Pancreas (tissue), 10 donors: ENCODE measurements at regions not wholly inside any gene's neighbourhood (a gene's known extent, or its start where the extent isn't known, plus 50 kb on each side); places are given as distances from the start of the nearest gene placed in this dataset.

ENCODE experiments used
- ATAC-seq, 4 donors: fragments of 200-7000 bp; cut with Tn5 transposase; one replicate each; pipeline versions ENCODE4 v1.8.0 to v1.9.1; 2020; ENCODE audit warnings: mild to moderate bottlenecking in 4 of 4, moderate library complexity in 4 of 4
- DNase-seq, 6 donors: peaks; one replicate each; pipeline ENCODE4 v3.0.0-alpha.2; 2020
- FAIRE-seq: peaks from 2 replicates; lab custom pipeline; 2012; peaks lifted over from hg19 to GRCh38; lab: Jason Lieb, UNC
- H3K27ac ChIP-seq, 4 donors: fragments of 200-600 bp; sonication (generic); 1 replicate in 3 of 4; 2 replicates in 1 of 4; pipeline versions ENCODE4 v1.5.0 to v1.8.0; 2020
- H3K27me3 ChIP-seq, 4 donors: fragments of 200-600 bp; one replicate each; pipeline ENCODE4 v1.8.0; 2021
- H3K36me3 ChIP-seq, 3 donors: fragments of 200-600 bp; sonication (generic) in 1 of 3; one replicate each; pipeline versions ENCODE4 v1.5.0 to v1.8.0; 2020 to 2021
- H3K4me1 ChIP-seq, 3 donors: fragments of 200-600 bp; one replicate each; pipeline ENCODE4 v1.8.0; 2021
- H3K4me3 ChIP-seq, 4 donors: fragments of 200-600 bp; sonication (generic) in 2 of 4; one replicate each; pipeline versions ENCODE4 v1.5.0 to v1.8.0; 2020 to 2021
- H3K9me3 ChIP-seq, 4 donors: fragments of 200-600 bp; one replicate each; pipeline ENCODE4 v1.8.0; 2021
- CTCF ChIP-seq, 4 donors: fragments of 200-600 bp; sonication (generic) in 3 of 4; IDR thresholded peaks; one replicate each; pipeline versions ENCODE4 v1.5.0 to v1.8.0; 2021; ENCODE audit warnings: antibody characterized with exemption in 4 of 4
- WGBS, 2 donors: extraction: QIAGEN DNeasy Blood & Tissue Kit; methylation state at CpG; one replicate each; pipeline ENCODE4 v1.1.7; 2013; 5-methylcytosine and 5-hydroxymethylcytosine counted together
- intact Hi-C, 3 donors: fragments of 100-400 bp; cut with DNase I; formaldehyde crosslinking; loops; one replicate each; pipeline versions ENCODE4 v1.11.1 to v1.14.2; 2022
- donor health status: healthy with polysubstance abuse.
- donor health status: DM: no; HTN: no; CAD: no; lungs with moderate emphysema.
- donor health status: DM: no; HTN: no; CAD: no.
- donor health status: control.
- donor health status: control.
- donor health status: Bipolar disorder and iron deficiency.
- donor health status: DM: yes; HTN: yes; CAD: no.
- donor health status: DM: no; HTN: no; CAD: no.
- donor health status: DM: no; HTN: no; CAD: no.
- donor health status: DM: yes; HTN: yes; CAD: no.

- no peak for TF ChIP-seq CTCF (IDR thresholded peaks at IDR 0.05)
- ATAC-seq (no peak), FAIRE-seq (no peak), DNase-seq (peak in 1 of 6 donors; percentile 46)
- Histone ChIP-seq H3K9me3 (no peaks in the 10 kb centered on the region), H3K36me3 (no peaks in the 10 kb centered on the region), H3K27ac (no peak overlapping the region), H3K4me3 (no peak overlapping the region), H3K4me1 (no peaks in the 10 kb centered on the region), H3K27me3 (no peaks in the 10 kb centered on the region)
- intact Hi-C loops = no loop called here
- 57 to 75% methylated on average over 7 of the region's 7 CpGs for WGBS, 2 donors
These were observed 75.3 kb upstream of the C14orf180 start for GRCh38 chr14:104504172-104504735.

- peak in 1 of 6 donors; percentile 47 for DNase-seq
- TF ChIP-seq CTCF (IDR thresholded peaks at IDR 0.05) = no peak
- no peaks in the 10 kb centered on the region for H3K9me3 ChIP-seq
- H3K27ac ChIP-seq = no peak overlapping the region
- WGBS, 2 donors = 50 to 60% methylated on average over 28 of the region's 28 CpGs
- H3K4me1 ChIP-seq = no peaks in the 10 kb centered on the region
- ATAC-seq = no peak
- no peaks in the 10 kb centered on the region for H3K27me3 ChIP-seq
- no peak for FAIRE-seq
- no peak overlapping the region for H3K4me3 ChIP-seq
- H3K36me3 ChIP-seq = no peaks in the 10 kb centered on the region
- intact Hi-C loops = no loop called here
These were observed 74.2 kb upstream of the C14orf180 start for GRCh38 chr14:104505085-104506074.

GRCh38 chr14:104506461-104507253, 72.9 kb upstream of the C14orf180 start:
- no peak for FAIRE-seq

GRCh38 chr14:104507443-104507842, 72.1 kb upstream of the C14orf180 start:
- intact Hi-C loops = no loop called here
- WGBS, 2 donors = 59 to 70% methylated on average over 6 of the region's 6 CpGs
- DNase-seq (no peak), FAIRE-seq (no peak), ATAC-seq (no peak)
- no peak for TF ChIP-seq CTCF (IDR thresholded peaks at IDR 0.05)
- Histone ChIP-seq H3K36me3 (no peaks in the 10 kb centered on the region), H3K27ac (no peak overlapping the region), H3K4me1 (no peaks in the 10 kb centered on the region), H3K27me3 (no peaks in the 10 kb centered on the region), H3K9me3 (no peaks in the 10 kb centered on the region), H3K4me3 (no peak overlapping the region)

More at GRCh38 chr14:104506461-104507253, 72.9 kb upstream of the C14orf180 start:
- H3K36me3 ChIP-seq = no peaks in the 10 kb centered on the region
- no peaks in the 10 kb centered on the region for H3K4me1 ChIP-seq
- WGBS, 2 donors = 55 to 62% methylated on average over 11 of the region's 11 CpGs
- H3K4me3 ChIP-seq = no peak overlapping the region
- no peak overlapping the region for H3K27ac ChIP-seq
- H3K9me3 ChIP-seq = no peaks in the 10 kb centered on the region
- H3K27me3 ChIP-seq = no peaks in the 10 kb centered on the region
- DNase-seq (no peak), ATAC-seq (no peak)
- intact Hi-C loops = no loop called here
- no peak for TF ChIP-seq CTCF (IDR thresholded peaks at IDR 0.05)
